ENCODE measurements at regions not wholly inside any gene's neighbourhood (a gene's known extent, or its start where the extent isn't known, plus 50 kb on each side); places are given as distances from the start of the nearest gene placed in this dataset.

DNA sequence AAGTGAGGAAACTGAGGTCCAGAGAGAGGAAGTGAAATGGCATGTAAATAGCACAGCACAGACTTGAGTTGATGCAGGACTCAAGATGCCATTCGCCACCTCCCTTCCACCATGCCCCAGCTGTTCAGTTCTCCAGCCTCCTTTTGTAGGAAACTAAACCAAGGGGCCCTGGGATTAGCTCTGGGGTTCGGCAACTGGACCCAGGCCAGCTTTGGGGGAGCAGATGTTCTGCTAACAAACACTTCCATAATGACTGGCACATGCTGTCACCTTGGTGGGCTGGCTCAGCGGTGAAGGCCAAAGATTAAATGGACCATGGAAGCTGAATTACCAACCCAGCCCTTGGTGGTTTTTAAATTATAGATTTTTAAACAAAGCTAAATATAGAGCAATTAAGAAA, 77.0 kb downstream of the IRX6 start:
- Histone ChIP-seq H3K4me3 (no peak overlapping the region), H2AFZ (ENCODE audit: low read depth, low read length) (no peak overlapping the region), H3K9me3 (replicated peaks; ENCODE audit: control insufficient read depth, insufficient read depth, low read depth, low read length) (no peaks in the 10 kb centered on the region), H3K27me3 (ENCODE audit: control insufficient read depth in 2 of 2, insufficient read depth in 2 of 2, low read length in 2 of 2) (peaks cover 5 to 9% of the 10 kb centered on the region in 2 experiments; a peak in 4 of 5 replicates), H3K9me1 (ENCODE audit: control insufficient read depth, insufficient read depth, low read length) (no peaks in the 10 kb centered on the region), H3K36me3 (ENCODE audit: control insufficient read depth, insufficient read depth, low read length) (no peaks in the 10 kb centered on the region), H4K20me1 (replicated peaks; ENCODE audit: control insufficient read depth, insufficient read depth, low read length) (no peaks in the 10 kb centered on the region), H3K4me2 (ENCODE audit: insufficient read depth, low read length) (no peak overlapping the region), H3K79me2 (ENCODE audit: control insufficient read depth, insufficient read depth, low read length) (no peaks in the 10 kb centered on the region), H3K27ac (ENCODE audit: extremely low read depth, low read depth, low read length) (no peak overlapping the region), H3K9ac (ENCODE audit: insufficient read depth in 1 of 2, low read depth in 2 of 2, low read length in 2 of 2) (no peak overlapping the region), H3K4me1 (replicated peaks in 1 of 2; ENCODE audit: control insufficient read depth in 2 of 2, insufficient read depth in 2 of 2, low read length in 2 of 2) (no peaks in the 10 kb centered on the region)
- no peak for DNase-seq (ENCODE audit: extremely low read depth in 1 of 4, low spot score in 3 of 4)
- CTCF ChIA-PET (ENCODE audit: low intra/inter-chr PET ratio), result no interaction called here
- POLR2A ChIA-PET, result no interaction called here
- in situ Hi-C loops (cut with MboI) (no loop called here), intact Hi-C loops (cut with micrococcal nuclease) (no loop called here)
- WGBS (ENCODE audit: insufficient coverage, low coverage, missing lambda C conversion rate), result 0% methylated on average over 3 of the region's 3 CpGs
- FAIRE-seq, result no peak
- no peak for ATAC-seq
- no TSS peak for BruUV-seq (replicated peaks)
- TF ChIP-seq HDGF (IDR thresholded peaks at IDR 0.05) (no peak), HDAC1 (IDR thresholded peaks at IDR 0.05) (no peak), NCOA4 (IDR thresholded peaks at IDR 0.05; ENCODE audit: partially characterized antibody) (no peak), DIDO1 (tag; IDR thresholded peaks at IDR 0.05; ENCODE audit: low read depth) (no peak), COPS2 (conservative IDR thresholded peaks at IDR 0.05) (no peak), NR2C2 (CRISPR knock-in tag; IDR thresholded peaks at IDR 0.05) (no peak), NR2C2 (tag; IDR thresholded peaks at IDR 0.05) (no peak), ZBTB17 (CRISPR knock-in tag; IDR thresholded peaks at IDR 0.05) (no peak), YBX1 (IDR thresholded peaks at IDR 0.05) (no peak), ZNF766 (CRISPR knock-in tag; conservative IDR thresholded peaks at IDR 0.05) (no peak), KHSRP (IDR thresholded peaks at IDR 0.05) (no peak), ZNF174 (CRISPR knock-in tag; IDR thresholded peaks at IDR 0.05) (no peak), BRF1 (IDR thresholded peaks at IDR 0.05; ENCODE audit: borderline replicate concordance, extremely low read depth, insufficient read length) (no peak), HMGN3 (IDR thresholded peaks at IDR 0.05; ENCODE audit: borderline replicate concordance, extremely low read depth, insufficient read length, low read depth, low read length) (no peak), TAF7 (tag; IDR thresholded peaks at IDR 0.05) (no peak), CHD2 (IDR thresholded peaks at IDR 0.05; ENCODE audit: low read depth, low read length) (no peak)
- TF ChIP-seq, protein P1, sequence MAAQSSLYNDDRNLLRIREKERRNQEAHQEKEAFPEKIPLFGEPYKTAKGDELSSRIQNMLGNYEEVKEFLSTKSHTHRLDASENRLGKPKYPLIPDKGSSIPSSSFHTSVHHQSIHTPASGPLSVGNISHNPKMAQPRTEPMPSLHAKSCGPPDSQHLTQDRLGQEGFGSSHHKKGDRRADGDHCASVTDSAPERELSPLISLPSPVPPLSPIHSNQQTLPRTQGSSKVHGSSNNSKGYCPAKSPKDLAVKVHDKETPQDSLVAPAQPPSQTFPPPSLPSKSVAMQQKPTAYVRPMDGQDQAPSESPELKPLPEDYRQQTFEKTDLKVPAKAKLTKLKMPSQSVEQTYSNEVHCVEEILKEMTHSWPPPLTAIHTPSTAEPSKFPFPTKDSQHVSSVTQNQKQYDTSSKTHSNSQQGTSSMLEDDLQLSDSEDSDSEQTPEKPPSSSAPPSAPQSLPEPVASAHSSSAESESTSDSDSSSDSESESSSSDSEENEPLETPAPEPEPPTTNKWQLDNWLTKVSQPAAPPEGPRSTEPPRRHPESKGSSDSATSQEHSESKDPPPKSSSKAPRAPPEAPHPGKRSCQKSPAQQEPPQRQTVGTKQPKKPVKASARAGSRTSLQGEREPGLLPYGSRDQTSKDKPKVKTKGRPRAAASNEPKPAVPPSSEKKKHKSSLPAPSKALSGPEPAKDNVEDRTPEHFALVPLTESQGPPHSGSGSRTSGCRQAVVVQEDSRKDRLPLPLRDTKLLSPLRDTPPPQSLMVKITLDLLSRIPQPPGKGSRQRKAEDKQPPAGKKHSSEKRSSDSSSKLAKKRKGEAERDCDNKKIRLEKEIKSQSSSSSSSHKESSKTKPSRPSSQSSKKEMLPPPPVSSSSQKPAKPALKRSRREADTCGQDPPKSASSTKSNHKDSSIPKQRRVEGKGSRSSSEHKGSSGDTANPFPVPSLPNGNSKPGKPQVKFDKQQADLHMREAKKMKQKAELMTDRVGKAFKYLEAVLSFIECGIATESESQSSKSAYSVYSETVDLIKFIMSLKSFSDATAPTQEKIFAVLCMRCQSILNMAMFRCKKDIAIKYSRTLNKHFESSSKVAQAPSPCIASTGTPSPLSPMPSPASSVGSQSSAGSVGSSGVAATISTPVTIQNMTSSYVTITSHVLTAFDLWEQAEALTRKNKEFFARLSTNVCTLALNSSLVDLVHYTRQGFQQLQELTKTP (IDR thresholded peaks at IDR 0.05; ENCODE audit: low read depth in 1 of 2, partially characterized antibody in 2 of 2), result no peak
